Astrocyte of the cerebellum (primary cell): ENCODE measurements at regions not wholly inside any gene's neighbourhood (a gene's known extent, or its start where the extent isn't known, plus 50 kb on each side); places are given as distances from the start of the nearest gene placed in this dataset.

ENCODE experiments used
- DNase-seq: peaks from one replicate; pipeline ENCODE4 v3.0.0-alpha.2; 2011; ENCODE audit warnings: low read depth
- H3K4me3 ChIP-seq: 2 replicates; pipeline ENCODE4 v1.5.1; 2011; ENCODE audit warnings: mild to moderate bottlenecking, low read depth, low read length, moderate library complexity
- in situ Hi-C: cut with HindIII; loops from 2 replicates; pipeline ENCODE4 v1.10.0; 2017; ENCODE audit warnings: low sequenced_read_pairs
- TF ChIP-seq, protein P1 (sequence below): IDR thresholded peaks from 2 replicates; pipeline ENCODE4 v1.5.1; 2012; ENCODE audit warnings: low read length, low read depth, moderate library complexity, mild to moderate bottlenecking; ENCODE audit errors: missing control alignments

GRCh38 chr12:127052511-127053232, 1214.3 kb upstream of the TMEM132C start:
- H3K4me3 ChIP-seq, result no peak overlapping the region
- TF ChIP-seq, protein P1, sequence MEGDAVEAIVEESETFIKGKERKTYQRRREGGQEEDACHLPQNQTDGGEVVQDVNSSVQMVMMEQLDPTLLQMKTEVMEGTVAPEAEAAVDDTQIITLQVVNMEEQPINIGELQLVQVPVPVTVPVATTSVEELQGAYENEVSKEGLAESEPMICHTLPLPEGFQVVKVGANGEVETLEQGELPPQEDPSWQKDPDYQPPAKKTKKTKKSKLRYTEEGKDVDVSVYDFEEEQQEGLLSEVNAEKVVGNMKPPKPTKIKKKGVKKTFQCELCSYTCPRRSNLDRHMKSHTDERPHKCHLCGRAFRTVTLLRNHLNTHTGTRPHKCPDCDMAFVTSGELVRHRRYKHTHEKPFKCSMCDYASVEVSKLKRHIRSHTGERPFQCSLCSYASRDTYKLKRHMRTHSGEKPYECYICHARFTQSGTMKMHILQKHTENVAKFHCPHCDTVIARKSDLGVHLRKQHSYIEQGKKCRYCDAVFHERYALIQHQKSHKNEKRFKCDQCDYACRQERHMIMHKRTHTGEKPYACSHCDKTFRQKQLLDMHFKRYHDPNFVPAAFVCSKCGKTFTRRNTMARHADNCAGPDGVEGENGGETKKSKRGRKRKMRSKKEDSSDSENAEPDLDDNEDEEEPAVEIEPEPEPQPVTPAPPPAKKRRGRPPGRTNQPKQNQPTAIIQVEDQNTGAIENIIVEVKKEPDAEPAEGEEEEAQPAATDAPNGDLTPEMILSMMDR, result no peak
- DNase-seq, result no peak
- in situ Hi-C loops, result no loop called here

DNA sequence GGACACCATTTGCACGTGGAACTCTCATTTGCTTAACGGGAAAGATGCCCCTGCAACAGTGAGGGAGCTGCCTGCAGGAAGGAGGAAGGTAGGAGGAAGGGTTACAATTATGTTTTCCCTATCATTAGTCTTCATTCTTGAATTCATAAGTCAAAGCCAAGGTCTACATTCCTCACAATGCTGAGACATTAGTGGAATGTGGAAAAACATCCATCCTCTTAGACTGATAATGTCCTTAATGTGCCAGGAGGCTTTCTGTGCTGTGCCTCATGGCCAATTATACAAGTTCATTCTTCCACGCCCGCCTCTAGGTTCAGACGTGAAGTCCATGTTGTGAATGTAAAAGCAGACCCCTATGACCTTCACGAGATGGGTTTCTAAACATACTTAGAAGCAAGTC, 1212.4 kb upstream of the TMEM132C start:
- in situ Hi-C loops, result no loop called here
- no peak for DNase-seq
- no peak overlapping the region for H3K4me3 ChIP-seq
- TF ChIP-seq, protein P1, result no peak

DNA sequence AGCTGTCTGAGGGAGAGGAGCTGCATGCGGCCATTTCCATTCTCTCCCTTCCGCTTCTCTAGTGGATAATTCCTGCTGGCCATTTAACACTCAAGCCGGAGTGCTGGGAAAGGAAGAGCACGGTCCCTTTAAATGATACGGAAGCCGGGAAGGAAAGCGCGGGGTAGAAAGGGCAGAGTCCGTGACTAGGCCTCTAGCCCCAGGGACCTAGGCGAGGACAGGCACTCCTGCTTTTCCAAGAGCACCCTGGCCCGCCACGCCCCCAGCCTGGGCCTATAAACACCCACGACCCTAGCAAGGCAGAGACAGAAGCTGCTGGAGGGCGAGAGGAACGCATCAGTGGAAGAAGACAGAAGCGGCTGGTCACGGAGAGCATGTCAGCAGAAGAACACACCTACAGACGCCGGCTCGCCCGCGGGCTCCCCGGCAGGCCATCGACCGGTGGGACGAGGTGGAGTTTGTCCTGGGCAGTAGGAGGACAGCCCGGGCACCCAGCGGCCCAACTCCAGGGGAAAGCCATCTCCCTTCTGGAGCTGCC, 1206.6 kb upstream of the TMEM132C start:
- in situ Hi-C loops, result no loop called here
- TF ChIP-seq, protein P1, result no peak
- no peak overlapping the region for H3K4me3 ChIP-seq
- no peak for DNase-seq

DNA sequence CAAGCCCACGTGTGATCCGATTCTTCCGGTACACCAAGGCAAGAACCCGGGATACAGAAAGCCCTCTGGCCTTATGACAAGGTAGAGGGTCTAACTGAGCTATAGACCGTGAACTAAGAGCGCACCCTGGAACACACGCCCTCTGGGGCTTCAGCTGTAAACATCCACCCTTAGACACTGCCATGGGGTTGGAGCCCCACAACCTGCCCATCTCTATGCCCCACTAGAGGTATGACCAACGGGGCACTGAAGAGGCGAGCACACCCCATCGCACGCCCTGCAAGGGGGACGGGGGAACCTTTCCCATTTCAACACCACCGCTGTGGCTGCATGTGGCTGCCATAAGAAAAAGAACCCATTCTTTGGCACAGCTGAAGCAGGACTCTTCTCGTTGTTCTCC, 1206.0 kb upstream of the TMEM132C start:
- in situ Hi-C loops, result no loop called here
- DNase-seq, result no peak
- no peak overlapping the region for H3K4me3 ChIP-seq
- TF ChIP-seq, protein P1, result no peak

DNA sequence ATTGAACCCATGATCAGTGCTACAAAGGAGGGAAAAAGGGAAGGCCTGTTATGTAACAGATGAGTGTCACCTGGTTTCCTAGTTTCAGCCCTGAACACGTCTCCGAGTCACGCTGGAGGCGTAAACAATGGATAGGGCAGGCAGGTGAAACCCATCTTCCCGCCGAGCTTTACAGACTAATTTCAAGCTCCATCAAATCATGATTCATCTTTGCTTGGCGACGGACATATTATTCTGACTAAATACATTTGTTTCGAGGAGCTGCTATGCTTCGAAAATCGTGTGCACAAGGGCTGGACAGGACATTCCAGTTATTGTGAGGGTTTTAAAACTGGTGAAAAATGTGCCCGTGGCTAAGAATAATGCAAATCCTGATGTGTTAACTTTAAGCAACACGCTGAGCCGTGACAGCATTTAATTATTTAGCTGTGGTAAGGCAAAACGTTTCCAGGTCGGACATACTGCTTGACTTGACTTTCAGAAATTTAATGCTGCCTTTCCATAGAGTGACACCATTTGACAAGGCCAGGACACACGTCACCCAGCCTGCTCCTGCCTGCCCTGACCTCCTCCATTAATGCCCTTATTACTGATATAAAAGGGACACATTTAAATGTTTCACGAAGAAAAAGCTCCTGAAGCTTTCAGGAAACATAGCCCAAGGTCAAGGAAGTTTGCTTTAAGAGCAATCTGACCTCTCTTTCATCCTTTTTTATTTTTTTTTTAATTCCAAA, 1203.5 kb upstream of the TMEM132C start:
- in situ Hi-C loops, result no loop called here
- H3K4me3 ChIP-seq, result no peak overlapping the region
- TF ChIP-seq, protein P1, result no peak
- no peak for DNase-seq

- in situ Hi-C loops, result no loop called here
- TF ChIP-seq, protein P1, result no peak
- no peak overlapping the region for H3K4me3 ChIP-seq
- no peak for DNase-seq
Measured at GRCh38 chr12:127064207-127064606, 1202.8 kb upstream of the TMEM132C start.
